AG08395 (cell line): ENCODE measurements at regions not wholly inside any gene's neighbourhood (a gene's known extent, or its start where the extent isn't known, plus 50 kb on each side); places are given as distances from the start of the nearest gene placed in this dataset.
"Not testable (repeated sequence)": the region's sequence is repeated elsewhere in the genome, so short reads cannot be mapped to it uniquely, and the experiment has no call there.

ENCODE experiments used
- DNase-seq: peaks from one replicate; pipeline ENCODE4 v3.0.0; 2012; ENCODE audit warnings: mixed read lengths, low spot score

DNA sequence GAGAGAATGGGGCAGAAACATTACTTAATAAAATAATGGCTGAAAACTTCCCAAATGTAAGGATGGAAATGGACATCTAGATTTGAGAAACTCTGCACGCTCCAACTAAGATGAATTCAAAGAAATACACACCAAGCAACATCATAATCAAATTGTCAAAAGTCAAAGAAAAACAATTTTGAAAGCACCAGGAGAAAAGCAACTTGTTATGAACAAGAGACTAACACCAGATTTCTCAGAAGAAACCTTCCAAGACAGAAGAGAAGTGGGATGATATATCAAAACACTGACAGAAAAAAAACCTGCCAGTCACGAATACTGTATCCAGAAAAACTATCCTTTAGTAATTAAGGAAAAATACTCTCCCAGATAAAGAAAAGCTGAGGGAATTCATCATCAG lies 208.6 kb upstream of the SAMSN1 start:
- no peak for DNase-seq

- no peak for DNase-seq
Observed at GRCh38 chr21:14754259-14754604, 208.1 kb upstream of the SAMSN1 start.

DNA sequence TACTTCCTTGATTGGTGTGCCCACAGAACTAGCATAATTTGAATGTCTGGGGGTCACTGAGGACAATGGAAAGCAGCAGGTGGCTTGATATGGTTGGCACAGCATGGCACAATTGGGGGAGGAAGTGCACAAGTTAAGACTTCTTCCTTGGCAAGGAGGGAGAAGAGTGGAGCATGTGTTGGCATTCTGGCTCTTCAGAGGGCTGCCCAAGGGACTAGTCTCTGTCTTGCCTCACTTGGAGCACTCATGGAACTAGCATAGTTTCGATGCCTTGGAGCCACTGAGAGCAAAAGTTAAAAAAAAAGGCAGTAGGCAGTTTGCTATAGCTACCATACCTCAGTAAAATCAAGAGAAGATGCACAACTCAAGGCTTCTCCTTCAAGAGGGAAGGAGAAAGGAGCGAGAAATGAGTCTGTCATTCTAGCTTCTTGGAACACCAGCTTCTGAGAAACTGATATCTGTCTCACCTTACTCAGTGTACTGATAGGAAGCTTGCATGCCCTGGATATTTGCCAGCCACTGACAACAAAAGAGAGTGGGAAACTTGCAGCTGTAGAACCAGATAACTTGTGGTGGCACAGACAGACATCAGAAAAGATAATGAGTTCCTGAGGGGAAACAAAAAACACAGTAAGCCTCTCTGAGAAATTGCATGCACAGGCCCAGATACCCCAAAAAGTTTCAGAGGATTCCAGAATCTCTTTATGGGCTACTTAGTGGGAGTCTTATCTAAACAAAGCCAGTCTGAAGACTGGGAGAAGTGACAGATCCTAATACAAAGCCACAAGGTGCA lies 207.5 kb upstream of the SAMSN1 start:
- no peak for DNase-seq

DNA sequence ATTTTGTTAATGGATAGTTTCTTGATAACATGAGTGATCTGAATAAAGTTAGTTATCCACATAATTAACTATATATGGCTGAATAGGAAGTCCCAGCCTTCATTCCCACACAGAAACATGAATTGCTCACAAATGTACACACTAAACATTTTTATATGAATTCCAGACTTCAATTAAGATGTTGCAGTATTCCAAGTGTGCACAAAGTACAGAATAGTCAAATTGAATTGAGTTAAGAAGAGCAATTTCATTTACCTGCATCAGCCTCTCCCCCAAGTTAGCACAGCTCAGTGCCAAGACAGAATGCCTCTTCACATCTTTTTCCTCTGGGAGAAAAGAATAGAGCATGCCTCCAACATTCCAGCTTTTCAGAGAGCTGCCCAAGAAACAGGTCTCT lies 207.0 kb upstream of the SAMSN1 start:
- no peak for DNase-seq

GRCh38 chr21:14752345-14752909 lies 206.3 kb upstream of the SAMSN1 start:
- DNase-seq = no peak

- DNase-seq = no peak
Observed at GRCh38 chr21:14751602-14752344, 205.7 kb upstream of the SAMSN1 start.

DNA sequence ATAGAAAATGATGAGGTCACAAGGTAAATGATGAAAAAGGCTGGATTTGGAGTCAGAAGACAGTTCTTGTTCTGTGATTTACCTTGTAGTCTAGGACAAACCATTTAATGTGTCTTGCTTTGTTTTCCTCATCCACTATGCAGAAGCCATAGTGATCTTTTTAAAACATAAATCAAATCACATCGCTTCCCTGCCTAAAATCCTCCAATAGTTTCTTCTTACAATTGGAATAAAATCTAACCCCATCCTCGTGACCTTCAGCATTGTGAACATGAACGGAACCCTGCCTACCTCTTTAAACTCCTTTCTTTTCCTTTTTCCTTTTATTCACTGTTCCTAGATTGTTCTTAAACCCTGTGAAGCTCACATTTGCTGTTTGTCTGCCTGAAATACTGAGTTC lies 204.9 kb upstream of the SAMSN1 start:
- DNase-seq = no peak

GRCh38 chr21:14750041-14750440 lies 203.9 kb upstream of the SAMSN1 start:
- DNase-seq = no peak

- DNase-seq = no peak
Observed at GRCh38 chr21:14748662-14749061, 202.5 kb upstream of the SAMSN1 start.

DNA sequence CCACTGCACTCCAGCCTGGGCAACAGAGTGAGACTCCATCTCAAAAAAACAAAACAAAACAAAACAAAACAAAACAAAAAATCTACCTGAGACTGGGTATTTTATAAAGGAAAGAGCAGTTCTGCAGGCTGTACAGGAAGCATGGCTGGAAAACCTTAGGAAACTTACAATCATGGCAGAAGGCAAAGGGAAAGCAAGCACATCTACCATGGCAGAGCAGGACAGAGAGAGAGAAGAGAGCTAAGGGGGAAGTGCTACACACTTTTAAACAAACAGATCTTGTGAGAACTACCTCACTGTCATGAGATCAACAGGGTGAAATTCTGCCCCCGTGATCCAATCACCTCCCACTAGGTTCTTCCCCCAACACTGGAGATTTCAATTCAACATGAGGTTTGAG lies 198.3 kb upstream of the SAMSN1 start:
- no peak for DNase-seq

DNA sequence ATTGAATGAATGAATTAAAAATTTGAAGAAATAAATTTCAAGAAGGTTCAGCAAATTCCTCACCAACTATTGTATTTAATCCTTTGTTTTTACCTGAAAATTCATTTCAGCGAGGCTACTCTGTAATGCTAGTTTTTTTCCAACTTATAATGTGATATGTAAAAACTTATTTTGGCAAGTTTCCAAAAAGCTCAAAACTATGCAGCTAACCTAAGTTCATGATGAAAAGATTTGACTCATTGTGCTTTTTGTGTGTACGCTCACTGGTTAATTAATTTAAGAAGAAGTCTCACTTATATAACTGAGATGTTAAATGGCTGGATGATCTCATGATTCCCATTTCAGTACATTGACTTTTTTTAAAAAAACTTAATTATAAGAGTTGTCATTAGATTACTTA lies 196.0 kb upstream of the SAMSN1 start:
- no peak for DNase-seq

GRCh38 chr21:14741256-14741655 lies 195.1 kb upstream of the SAMSN1 start:
- DNase-seq = no peak

DNA sequence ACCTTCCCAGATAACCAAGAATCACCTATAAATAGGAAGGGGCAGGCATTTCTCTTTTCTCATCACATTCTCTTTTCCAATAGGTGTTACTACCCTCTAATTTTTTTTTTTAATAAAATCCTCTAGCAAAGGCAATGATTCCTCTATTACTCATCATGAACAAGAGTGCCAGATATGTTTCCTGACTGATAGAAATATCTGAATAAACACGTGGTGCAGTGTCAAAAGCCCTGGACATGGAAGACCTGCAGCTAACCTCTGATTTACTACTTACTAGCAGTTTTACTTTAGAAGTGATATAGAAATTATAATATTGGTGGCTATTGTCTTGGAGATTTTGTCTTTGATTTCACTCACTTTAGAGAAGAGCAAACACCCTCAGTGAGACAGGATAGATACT lies 194.6 kb upstream of the SAMSN1 start:
- DNase-seq = no peak

DNA sequence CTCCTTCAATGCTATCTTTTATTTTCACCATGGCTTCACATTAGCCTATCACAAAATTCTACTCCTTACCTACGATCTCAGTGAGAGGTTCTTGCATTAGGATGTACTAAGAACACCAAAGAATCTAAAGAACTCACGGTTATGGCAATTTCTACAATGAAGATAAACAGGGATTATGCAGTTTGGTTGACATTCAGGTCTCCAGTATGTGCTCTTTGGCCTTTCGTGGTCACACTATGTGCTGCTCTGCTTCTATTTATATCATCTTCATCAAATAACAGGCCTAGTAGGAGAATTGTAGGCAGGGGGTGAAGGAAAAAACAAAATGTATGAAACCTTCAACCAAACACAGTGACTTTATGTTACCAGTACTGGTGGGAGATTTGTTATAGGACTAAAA lies 194.0 kb upstream of the SAMSN1 start:
- no peak for DNase-seq

GRCh38 chr21:14739590-14739989 lies 193.5 kb upstream of the SAMSN1 start:
- DNase-seq = no peak

- DNase-seq = not testable (repeated sequence)
Observed at GRCh38 chr21:14738576-14738975, 192.5 kb upstream of the SAMSN1 start.

DNA sequence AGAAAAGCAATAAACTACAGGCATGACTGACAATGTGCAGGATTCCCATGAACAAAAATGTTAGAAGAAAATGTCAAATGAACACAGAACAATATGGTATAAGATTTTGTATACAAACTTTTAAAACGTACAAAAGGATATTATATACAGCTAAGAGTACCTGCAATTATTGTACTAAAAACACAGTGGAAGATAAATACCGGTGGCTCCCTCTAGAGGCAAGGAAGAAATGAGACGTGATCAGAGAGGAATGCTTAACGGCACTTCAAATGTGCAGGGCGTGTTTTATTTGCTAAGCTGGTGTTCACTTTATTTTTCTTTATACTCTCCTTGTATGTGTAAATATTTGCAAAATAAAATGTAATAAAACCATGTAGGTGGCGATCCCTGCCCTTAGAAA lies 191.8 kb upstream of the SAMSN1 start:
- DNase-seq = no peak

DNA sequence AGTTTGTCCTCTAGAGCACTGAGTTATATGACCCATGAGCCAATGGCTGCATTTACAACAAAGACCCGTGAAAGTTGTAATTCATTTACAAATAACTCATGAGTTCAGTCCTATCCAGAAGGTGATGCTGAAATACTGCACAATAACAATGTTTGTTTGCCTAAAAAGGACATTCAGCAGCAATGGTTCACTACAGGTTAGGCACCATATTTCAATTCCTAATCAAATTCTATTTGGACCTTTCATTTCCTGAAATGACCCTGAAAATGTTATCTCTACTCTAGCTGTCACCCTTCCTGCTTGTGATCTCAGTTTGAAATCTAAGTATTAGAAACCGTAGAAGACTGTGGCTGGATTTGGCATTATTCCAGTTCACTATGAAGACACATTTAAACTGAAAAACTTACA lies 191.2 kb upstream of the SAMSN1 start:
- DNase-seq = no peak

DNA sequence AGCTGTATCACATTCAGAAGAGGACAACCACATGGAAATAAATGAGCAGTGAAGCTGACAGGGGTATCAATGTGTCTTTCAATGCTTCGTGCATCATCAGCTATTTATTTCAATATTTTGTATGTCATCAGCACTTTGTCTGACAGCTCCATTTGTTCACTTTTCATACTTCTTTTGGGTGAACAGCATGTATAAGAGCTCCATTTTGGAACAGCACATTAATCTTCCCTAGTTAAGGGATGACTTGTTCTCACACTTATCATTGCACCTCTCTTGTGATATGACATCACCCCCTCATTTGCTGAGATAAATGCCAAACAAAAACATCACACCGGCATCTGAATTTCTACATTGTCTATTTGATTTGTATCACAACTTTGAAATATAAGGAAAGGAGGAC lies 190.6 kb upstream of the SAMSN1 start:
- no peak for DNase-seq

DNA sequence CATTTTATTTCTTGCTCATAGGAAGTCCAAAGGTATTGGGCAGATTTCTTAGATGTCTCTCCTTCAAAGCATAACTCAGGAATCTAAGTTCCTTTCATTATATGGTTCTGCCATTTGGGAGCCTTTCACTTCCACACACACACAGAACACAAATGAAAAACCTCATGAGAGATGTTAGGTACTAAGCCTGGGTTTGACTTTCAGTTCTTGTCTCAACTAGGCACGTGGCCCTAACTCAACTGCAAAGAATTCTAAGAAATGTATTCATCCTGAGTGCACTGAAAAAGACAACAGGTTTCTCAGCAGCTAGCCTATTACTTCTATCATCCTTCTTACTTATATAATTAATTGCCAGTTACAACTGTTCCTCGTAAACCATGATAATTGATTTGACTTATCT lies 190.0 kb upstream of the SAMSN1 start:
- DNase-seq = no peak

DNA sequence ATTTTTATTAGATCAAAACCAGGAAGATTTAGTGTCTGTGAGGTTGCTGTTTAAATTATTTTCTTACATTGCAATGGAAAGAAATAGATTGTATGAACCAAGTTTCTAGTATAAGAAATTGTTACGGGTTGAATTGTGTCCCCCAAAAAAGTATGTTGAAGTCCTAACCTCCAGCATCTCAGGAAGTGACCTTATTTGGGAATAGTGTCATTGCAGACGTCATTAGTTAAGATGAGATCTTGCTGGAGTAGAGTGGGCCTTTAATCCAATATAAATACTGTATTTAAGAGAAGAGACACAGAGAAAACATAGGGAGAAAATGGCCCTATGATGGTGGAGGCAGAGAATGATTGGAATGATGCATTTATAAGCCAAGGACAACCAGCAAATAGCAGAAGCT lies 188.7 kb upstream of the SAMSN1 start:
- no peak for DNase-seq

DNA sequence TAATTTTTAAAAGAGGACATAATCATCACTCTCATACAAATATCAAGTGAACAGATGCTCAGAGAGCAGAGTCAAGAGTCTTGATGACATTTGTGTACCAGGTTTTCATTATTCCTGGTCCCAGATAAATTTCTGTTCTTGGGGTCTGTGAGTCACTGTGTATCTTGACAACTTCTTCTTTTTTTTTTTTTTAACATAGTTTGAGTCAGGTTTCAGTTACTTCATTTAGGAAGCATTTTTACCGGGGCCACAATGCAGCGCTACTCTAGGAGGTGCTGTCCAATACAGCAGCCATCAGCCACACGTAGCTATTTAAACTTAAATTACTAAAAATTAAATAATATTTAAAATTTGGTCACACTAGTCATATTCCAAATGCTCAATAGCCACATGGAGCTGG lies 188.1 kb upstream of the SAMSN1 start:
- DNase-seq = no peak

- DNase-seq = no peak
Observed at GRCh38 chr21:14725219-14725618, 179.1 kb upstream of the SAMSN1 start.
